ENCODE measurements at regions not wholly inside any gene's neighbourhood (a gene's known extent, or its start where the extent isn't known, plus 50 kb on each side); places are given as distances from the start of the nearest gene placed in this dataset.

DNA sequence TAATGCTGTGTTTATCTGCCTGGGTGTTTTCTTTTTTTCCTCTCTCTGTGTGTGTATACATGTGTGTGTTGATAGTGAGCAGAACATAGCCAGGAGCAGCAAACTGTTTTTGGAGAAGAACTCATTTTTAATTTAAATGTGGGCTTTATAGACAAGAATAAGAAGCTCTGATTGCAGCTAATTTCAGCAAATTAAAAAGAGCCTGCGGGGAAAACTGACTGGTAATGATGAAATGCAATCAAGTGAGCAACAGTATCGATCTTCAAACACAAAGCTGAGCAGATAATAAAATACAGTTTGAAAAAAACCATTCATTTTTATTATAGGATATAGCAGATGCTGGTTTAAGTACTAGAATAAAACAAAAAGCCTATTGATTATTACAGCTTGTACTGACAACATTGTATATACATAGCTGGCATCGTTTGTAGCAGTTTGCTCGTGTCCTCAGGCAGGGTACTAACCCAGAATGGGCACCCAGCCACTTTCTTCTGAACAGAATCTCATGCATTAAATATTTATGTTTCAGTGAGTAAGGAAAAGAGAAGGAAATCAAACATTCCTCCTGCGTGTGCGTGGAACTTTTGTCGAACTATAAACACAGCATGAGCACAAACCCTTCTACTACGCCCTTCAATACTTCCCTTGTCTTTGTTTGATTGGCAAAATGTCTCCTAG is 73.5 kb upstream of the ZFP42 start:
- POLR2A ChIA-PET (ENCODE audit: low non-redundant PET), result no interaction called here
- CTCF ChIA-PET, result no interaction called here

DNA sequence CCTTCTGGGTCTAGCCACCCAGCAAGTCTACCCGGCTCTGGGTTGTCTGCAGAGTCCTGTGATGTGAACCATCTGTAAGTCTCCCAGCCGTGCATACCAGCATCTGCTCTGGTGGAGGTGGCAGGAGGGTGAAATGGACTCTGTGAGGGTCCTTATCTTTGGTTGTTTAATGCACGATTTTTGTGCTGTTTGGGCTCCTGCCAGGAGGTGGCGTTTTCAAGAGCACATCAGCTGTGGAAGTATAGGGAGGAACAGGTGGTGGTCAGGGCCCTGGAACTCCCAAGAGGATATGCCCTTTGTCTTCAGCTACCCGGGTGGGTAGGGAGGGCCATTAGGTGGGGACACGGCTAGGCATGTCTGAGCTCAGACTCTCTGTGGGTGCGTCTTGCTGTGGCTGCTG is 66.5 kb upstream of the ZFP42 start:
- H3K27ac ChIP-seq, result no peak overlapping the region
- TF ChIP-seq, protein P1, sequence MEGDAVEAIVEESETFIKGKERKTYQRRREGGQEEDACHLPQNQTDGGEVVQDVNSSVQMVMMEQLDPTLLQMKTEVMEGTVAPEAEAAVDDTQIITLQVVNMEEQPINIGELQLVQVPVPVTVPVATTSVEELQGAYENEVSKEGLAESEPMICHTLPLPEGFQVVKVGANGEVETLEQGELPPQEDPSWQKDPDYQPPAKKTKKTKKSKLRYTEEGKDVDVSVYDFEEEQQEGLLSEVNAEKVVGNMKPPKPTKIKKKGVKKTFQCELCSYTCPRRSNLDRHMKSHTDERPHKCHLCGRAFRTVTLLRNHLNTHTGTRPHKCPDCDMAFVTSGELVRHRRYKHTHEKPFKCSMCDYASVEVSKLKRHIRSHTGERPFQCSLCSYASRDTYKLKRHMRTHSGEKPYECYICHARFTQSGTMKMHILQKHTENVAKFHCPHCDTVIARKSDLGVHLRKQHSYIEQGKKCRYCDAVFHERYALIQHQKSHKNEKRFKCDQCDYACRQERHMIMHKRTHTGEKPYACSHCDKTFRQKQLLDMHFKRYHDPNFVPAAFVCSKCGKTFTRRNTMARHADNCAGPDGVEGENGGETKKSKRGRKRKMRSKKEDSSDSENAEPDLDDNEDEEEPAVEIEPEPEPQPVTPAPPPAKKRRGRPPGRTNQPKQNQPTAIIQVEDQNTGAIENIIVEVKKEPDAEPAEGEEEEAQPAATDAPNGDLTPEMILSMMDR (conservative IDR thresholded peaks at IDR 0.05; ENCODE audit: low read depth), result no peak
- POLR2A ChIA-PET (ENCODE audit: low non-redundant PET), result no interaction called here
- DNase-seq (ENCODE audit: low spot score), result no peak
- CTCF ChIA-PET, result interaction anchor here (0.6 kb wide), 1 partner anchor 382 kb away, joined by 4 read pairs; no protein-coding TSS in a partner anchor

More for the DNA sequence above, 73.5 kb upstream of the ZFP42 start:
- no peak overlapping the region for H3K27ac ChIP-seq
- TF ChIP-seq, protein P1 (conservative IDR thresholded peaks at IDR 0.05; ENCODE audit: low read depth), result no peak
- no peak for DNase-seq (ENCODE audit: low spot score)

DNA sequence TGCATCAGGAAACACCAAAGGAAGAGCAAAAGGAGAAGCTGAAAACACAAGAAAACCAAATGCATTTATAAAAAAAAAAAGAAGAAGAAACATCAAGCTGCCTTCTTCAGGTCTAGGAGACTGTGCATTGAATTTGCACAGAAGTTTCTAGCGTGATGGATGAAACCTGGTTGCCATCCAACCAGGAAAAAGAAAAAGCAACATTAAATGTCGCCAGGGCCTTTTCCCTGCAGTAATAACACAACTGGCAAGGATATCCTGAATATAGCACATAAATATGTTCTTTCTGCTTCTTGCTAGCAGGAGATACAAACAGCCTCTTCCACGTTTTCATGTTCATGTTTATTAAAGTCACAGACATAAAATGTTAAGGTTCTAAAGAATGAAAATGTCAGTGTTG is 60.8 kb upstream of the ZFP42 start:
- no peak overlapping the region for H3K27ac ChIP-seq
- ChIA-PET POLR2A (ENCODE audit: low non-redundant PET) (no interaction called here), CTCF (no interaction called here)
- DNase-seq (ENCODE audit: low spot score), result no peak
- TF ChIP-seq, protein P1 (conservative IDR thresholded peaks at IDR 0.05; ENCODE audit: low read depth), result no peak

DNA sequence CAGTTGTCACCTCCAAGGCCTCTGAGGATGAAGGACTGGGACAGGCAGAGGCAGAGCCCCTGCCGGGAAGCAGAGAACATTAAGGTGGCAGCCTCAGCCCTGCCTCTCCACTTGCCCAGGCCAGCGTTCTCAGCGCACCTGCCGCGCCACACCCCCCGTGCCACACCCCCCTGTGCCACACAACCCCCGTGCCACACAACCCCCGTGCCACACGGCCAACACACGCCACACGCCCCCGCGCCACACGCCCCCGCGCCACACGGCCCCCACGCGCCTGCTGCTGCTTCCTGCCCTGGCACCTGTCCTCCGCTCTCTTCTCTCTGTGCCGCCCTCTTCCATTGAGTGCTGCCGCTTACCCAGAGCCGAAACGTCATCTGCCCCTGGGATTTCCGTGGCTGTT is 58.0 kb upstream of the ZFP42 start:
- no peak for DNase-seq (ENCODE audit: low spot score)
- POLR2A ChIA-PET (ENCODE audit: low non-redundant PET), result no interaction called here
- CTCF ChIA-PET, result no interaction called here
- TF ChIP-seq, protein P1 (conservative IDR thresholded peaks at IDR 0.05; ENCODE audit: low read depth), result no peak
- H3K27ac ChIP-seq, result no peak overlapping the region

DNA sequence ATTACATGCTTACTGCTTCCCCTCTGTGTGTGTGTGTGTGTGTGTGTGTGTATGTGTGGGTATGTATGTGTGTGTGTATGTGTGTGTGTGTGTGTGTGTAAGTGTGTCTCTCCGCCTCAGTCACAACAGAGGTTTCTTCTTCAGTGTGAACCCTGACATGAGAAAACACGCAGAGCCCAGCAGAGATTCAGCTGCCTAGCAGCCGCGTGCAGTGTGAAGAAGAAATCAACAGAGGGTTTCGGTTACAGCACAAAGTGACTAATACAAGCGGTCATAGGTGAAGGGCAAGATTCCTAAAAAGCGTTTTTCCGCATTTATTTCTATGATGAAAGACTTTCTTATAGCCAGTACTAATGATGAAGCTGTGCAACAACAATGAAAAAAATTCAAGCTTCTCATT is 55.3 kb upstream of the ZFP42 start:
- ChIA-PET POLR2A (ENCODE audit: low non-redundant PET) (no interaction called here), CTCF (no interaction called here)
- DNase-seq (ENCODE audit: low spot score), result no peak
- TF ChIP-seq, protein P1 (conservative IDR thresholded peaks at IDR 0.05; ENCODE audit: low read depth), result no peak
- H3K27ac ChIP-seq, result no peak overlapping the region

DNA sequence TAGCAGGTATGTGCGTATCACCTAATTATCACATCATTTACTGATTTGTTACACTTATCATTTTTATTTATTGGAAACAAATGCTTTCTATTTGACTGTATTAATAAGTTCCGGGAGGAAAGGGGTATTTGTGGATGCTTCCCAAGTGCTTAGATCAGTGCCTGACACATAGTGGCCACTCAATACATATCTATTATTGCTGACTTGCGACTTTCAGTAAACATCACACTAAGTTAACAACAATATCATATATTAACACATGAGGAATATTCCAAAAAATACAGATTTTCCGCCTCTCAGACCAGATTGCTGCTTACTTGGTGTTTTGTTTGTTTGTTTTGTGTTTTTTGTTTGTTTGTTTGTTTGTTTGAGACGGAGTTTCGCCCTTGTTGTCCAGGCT is 52.6 kb upstream of the ZFP42 start:
- no peak overlapping the region for H3K27ac ChIP-seq
- TF ChIP-seq, protein P1 (conservative IDR thresholded peaks at IDR 0.05; ENCODE audit: low read depth), result no peak
- ChIA-PET CTCF (no interaction called here), POLR2A (ENCODE audit: low non-redundant PET) (no interaction called here)
- no peak for DNase-seq (ENCODE audit: low spot score)

Data from RWPE1 (cell line).